ENCODE measurements at regions not wholly inside any gene's neighbourhood (a gene's known extent, or its start where the extent isn't known, plus 50 kb on each side); places are given as distances from the start of the nearest gene placed in this dataset.

DNA sequence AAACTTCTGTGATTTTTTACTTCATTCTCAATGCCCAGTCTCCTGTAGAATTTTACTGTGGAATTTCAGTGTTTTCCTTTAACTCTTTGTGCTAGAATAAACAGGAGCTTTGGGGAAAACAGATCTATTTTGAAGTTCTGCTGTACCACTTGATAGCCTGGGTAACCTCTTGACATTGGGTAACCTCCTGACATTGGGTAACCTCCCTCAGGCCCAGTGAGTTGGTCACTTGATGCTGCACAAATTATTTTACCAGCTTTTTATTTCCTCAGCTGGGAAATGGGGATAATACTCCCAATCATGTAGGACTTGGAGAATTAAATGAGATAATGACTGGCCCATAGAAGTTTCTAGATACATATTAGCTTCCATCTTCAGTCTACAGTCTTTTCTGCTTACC lies 137.3 kb upstream of the TOP1 start:
- H3K56ac ChIP-seq (replicated peaks; ENCODE audit: insufficient read length, low read depth, low read length) = no peak overlapping the region
- no peak overlapping the region for H2BK120ac ChIP-seq (replicated peaks; ENCODE audit: low read depth, low read length)
- no peak overlapping the region for H2BK20ac ChIP-seq (ENCODE audit: low read length)
- H2BK12ac ChIP-seq (ENCODE audit: low read depth, low read length) = no peak overlapping the region
- no peaks in the 10 kb centered on the region for H3K27me3 ChIP-seq (replicated peaks in 1 of 4; ENCODE audit: control insufficient read depth in 3 of 4, extremely low read depth in 1 of 4, insufficient read depth in 3 of 4, low read length in 3 of 4)
- H4K5ac ChIP-seq (ENCODE audit: insufficient read length, low read depth, low read length) = no peak overlapping the region
- FAIRE-seq (no peak), DNase-seq (ENCODE audit: low read depth in 1 of 2, low spot score in 2 of 2) (no peak)
- H3K23me2 ChIP-seq (ENCODE audit: low read depth, low read length) = no peaks in the 10 kb centered on the region
- no peak overlapping the region for H3K23ac ChIP-seq (ENCODE audit: insufficient read length)
- no peak overlapping the region for H2BK5ac ChIP-seq (ENCODE audit: low read depth, low read length)
- no peaks in the 10 kb centered on the region for H3K36me3 ChIP-seq (ENCODE audit: control insufficient read depth in 2 of 4, insufficient read depth in 4 of 4, low read length in 3 of 4)
- no peak overlapping the region for H3K4me3 ChIP-seq (ENCODE audit: extremely low read depth in 1 of 4, insufficient read depth in 2 of 4, low read depth in 3 of 4, low read length in 4 of 4)
- H3K4ac ChIP-seq (replicated peaks; ENCODE audit: insufficient read length, low read depth, low read length) = no peak overlapping the region
- H4K20me1 ChIP-seq (replicated peaks in 1 of 2; ENCODE audit: control insufficient read depth in 1 of 2, insufficient read depth in 2 of 2, low read length in 2 of 2) = no peaks in the 10 kb centered on the region
- no peak overlapping the region for H3K14ac ChIP-seq (ENCODE audit: insufficient read length)
- CTCF ChIA-PET (ENCODE audit: partially characterized antibody) = interaction anchor here (1.1 to 2.0 kb wide), 4 partner anchors 13 to 54 kb away, joined by 3 to 5 read pairs (median 4); no protein-coding TSS in a partner anchor
- no peak overlapping the region for H3K18ac ChIP-seq (ENCODE audit: extremely low read depth, low read length)
- H2AFZ ChIP-seq (ENCODE audit: low read length) = no peak overlapping the region
- no peak overlapping the region for H4K8ac ChIP-seq (ENCODE audit: extremely low read depth, insufficient read depth, low read length)
- H2BK15ac ChIP-seq (ENCODE audit: low read length) = no peak overlapping the region
- H3K79me1 ChIP-seq (ENCODE audit: low read depth, low read length) = no peaks in the 10 kb centered on the region
- no peak overlapping the region for H3K4me2 ChIP-seq (ENCODE audit: insufficient read depth in 1 of 2, low read depth in 2 of 2, low read length in 2 of 2)
- H3K9me3 ChIP-seq (ENCODE audit: insufficient read depth in 2 of 2, low read depth in 1 of 2, low read length in 1 of 2) = no peaks in the 10 kb centered on the region
- H3K4me1 ChIP-seq (replicated peaks in 1 of 4; ENCODE audit: control insufficient read depth in 3 of 4, insufficient read depth in 4 of 4, low read length in 3 of 4) = no peaks in the 10 kb centered on the region
- POLR2A ChIA-PET (ENCODE audit: partially characterized antibody) = interaction anchor here (1.1 kb wide), 1 partner anchor 11 kb away, joined by 3 read pairs; no protein-coding TSS in a partner anchor
- no peaks in the 10 kb centered on the region for H3K79me2 ChIP-seq (ENCODE audit: control insufficient read depth in 1 of 2, insufficient read depth in 2 of 2, low read length in 2 of 2)
- H2AK5ac ChIP-seq (ENCODE audit: low read depth, low read length) = no peak overlapping the region
- no peak overlapping the region for H3K27ac ChIP-seq (ENCODE audit: low read depth, low read length)
- H4K91ac ChIP-seq (replicated peaks; ENCODE audit: insufficient read length, low read length) = no peak overlapping the region
- H3K9ac ChIP-seq (replicated peaks in 1 of 4; ENCODE audit: extremely low read depth in 1 of 4, low read depth in 3 of 4, low read length in 3 of 4) = no peak overlapping the region
- TF ChIP-seq EZH2 (IDR thresholded peaks at IDR 0.05; ENCODE audit: low read depth, low read length, severe bottlenecking) (no peak), E2F6 (IDR thresholded peaks at IDR 0.05) (no peak), TAF7 (optimal IDR thresholded peaks at IDR 0.05; ENCODE audit: borderline replicate concordance, low read depth, low read length) (no peak), SIRT6 (IDR thresholded peaks at IDR 0.05; ENCODE audit: low read length) (no peak), KDM5A (IDR thresholded peaks at IDR 0.05; ENCODE audit: low read length) (no peak), TBP (IDR thresholded peaks at IDR 0.05; ENCODE audit: low read depth, low read length) (no peak), GTF2F1 (IDR thresholded peaks at IDR 0.05; ENCODE audit: borderline replicate concordance, low read depth, low read length) (no peak), ZNF274 (IDR thresholded peaks at IDR 0.05; ENCODE audit: borderline replicate concordance, extremely low read depth, low read length) (no peak), CREB1 (IDR thresholded peaks at IDR 0.05) (no peak), RXRA (IDR thresholded peaks at IDR 0.05; ENCODE audit: insufficient read depth, low read depth, low read length) (no peak), RAD21 (IDR thresholded peaks at IDR 0.05 in 1 of 2, conservative IDR thresholded peaks at IDR 0.05 in 1 of 2; ENCODE audit: low read depth in 2 of 2, low read length in 2 of 2) (no peak), JUND (IDR thresholded peaks at IDR 0.05; ENCODE audit: low read length) (no peak), SP1 (IDR thresholded peaks at IDR 0.05; ENCODE audit: low read depth, low read length) (no peak), RNF2 (IDR thresholded peaks at IDR 0.05; ENCODE audit: borderline replicate concordance, low read depth, low read length, missing control alignments, poor library complexity, severe bottlenecking) (no peak)
